Sigmoid colon (tissue), 6 donors: ENCODE measurements at regions not wholly inside any gene's neighbourhood (a gene's known extent, or its start where the extent isn't known, plus 50 kb on each side); places are given as distances from the start of the nearest gene placed in this dataset.

ENCODE experiments used
- DNase-seq: peaks from one replicate; pipeline ENCODE4 v3.0.0-alpha.2; 2019
- H3K27ac ChIP-seq, 4 donors: fragments of 200-600 bp; sonication (generic); one replicate each; pipeline ENCODE4 v1.5.1; 2016 to 2019; ENCODE audit warnings: mild to moderate bottlenecking in 1 of 4
- H3K27me3 ChIP-seq, 3 donors: fragments of 200-600 bp; sonication (generic); one replicate each; pipeline ENCODE4 v1.5.1; 2019; ENCODE audit warnings: mild to moderate bottlenecking in 1 of 3
- H3K36me3 ChIP-seq, 4 donors: fragments of 200-600 bp; sonication (generic); one replicate each; pipeline ENCODE4 v1.5.1; 2016 to 2019
- H3K4me1 ChIP-seq, 4 donors: fragments of 200-600 bp; sonication (generic); one replicate each; pipeline ENCODE4 v1.5.1; 2017 to 2019
- H3K4me3 ChIP-seq, 4 donors: fragments of 200-600 bp; sonication (generic); one replicate each; pipeline ENCODE4 v1.5.1; 2017 to 2019; ENCODE audit warnings: mild to moderate bottlenecking in 2 of 4, moderate library complexity in 1 of 4
- H3K9me3 ChIP-seq, 4 donors: fragments of 200-600 bp in 3 of 4; sonication (generic) in 3 of 4; one replicate each; pipeline versions ENCODE4 v1.5.1 to v1.6.1; 2013 to 2019
- CTCF ChIP-seq, 4 experiments: fragments of 450-650 bp in 3 of 4; fragments of 200-600 bp in 1 of 4; IDR thresholded peaks; one replicate each; pipeline ENCODE4 v1.5.1; 2016 to 2019; ENCODE audit warnings: antibody characterized with exemption in 4 of 4, mild to moderate bottlenecking in 3 of 4, moderate library complexity in 2 of 4
- EP300 ChIP-seq, 4 donors: sonication (generic); formaldehyde crosslinking; IDR thresholded peaks; one replicate each; pipeline ENCODE4 v1.6.1; 2017; ENCODE audit warnings: antibody characterized with exemption in 4 of 4
- POLR2A ChIP-seq, 2 donors: fragments of 450-650 bp; IDR thresholded peaks; one replicate each; pipeline ENCODE4 v1.6.1; 2016; ENCODE audit warnings: antibody characterized with exemption in 2 of 2, mild to moderate bottlenecking in 2 of 2, moderate library complexity in 2 of 2
- POLR2AphosphoS5 ChIP-seq, 4 donors: sonication (generic); formaldehyde crosslinking; IDR thresholded peaks; one replicate each; pipeline ENCODE4 v1.6.1; 2017; ENCODE audit warnings: antibody characterized with exemption in 4 of 4
- WGBS, 2 donors: extraction: QIAGEN DNeasy Blood & Tissue Kit; methylation state at CpG; one replicate each; pipeline ENCODE4 v1.1.7; 2013; 5-methylcytosine and 5-hydroxymethylcytosine counted together
- intact Hi-C: fragments of 100-400 bp; cut with DNase I; formaldehyde crosslinking; loops from one replicate; pipeline ENCODE4 v1.15.1; 2023
- donor health status: healthy with polysubstance abuse.
- donor health status: healthy.

DNA sequence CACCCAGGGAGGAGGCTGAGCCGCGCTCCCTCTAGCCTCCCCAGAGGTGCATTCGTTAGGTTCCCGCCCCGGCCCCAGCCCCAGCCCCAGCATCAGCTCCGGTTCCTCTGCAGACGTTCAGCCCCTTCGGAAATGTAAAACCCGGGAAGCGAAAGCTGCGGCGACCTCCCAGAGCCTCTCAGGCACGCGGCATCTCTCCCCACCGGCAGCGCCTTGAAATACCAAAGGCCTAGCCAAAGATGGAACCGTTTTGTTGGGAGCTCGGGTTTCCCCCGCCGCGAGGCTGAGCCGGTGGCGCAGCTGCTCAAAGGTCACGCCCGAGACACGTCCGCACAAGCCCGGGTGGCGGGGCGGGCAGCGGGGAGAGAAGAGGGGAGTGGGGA is 77.8 kb upstream of the HES1 start:
- intact Hi-C loops: loop anchor here (5.0 kb wide), 1 partner anchor 51 kb away; no protein-coding TSS in a partner anchor
- TF ChIP-seq POLR2AphosphoS5 (IDR thresholded peaks at IDR 0.05) (peak in 2 of 4 donors; percentile 22 to 34), POLR2A (IDR thresholded peaks at IDR 0.05) (no peak), CTCF (IDR thresholded peaks at IDR 0.05) (no peak), EP300 (IDR thresholded peaks at IDR 0.05) (no peak)
- H3K36me3 ChIP-seq: no peaks in the 10 kb centered on the region
- H3K4me1 ChIP-seq: peaks cover 0 to 9% (median 6%) of the 10 kb centered on the region in 4 donors
- WGBS, 2 donors: 3 to 6% methylated on average over 31 of the region's 31 CpGs
- peak overlapping the region; percentile 23 to 45 (median 42) for H3K4me3 ChIP-seq
- no peaks in the 10 kb centered on the region for H3K27me3 ChIP-seq
- peak; percentile 76 for DNase-seq
- no peaks in the 10 kb centered on the region for H3K9me3 ChIP-seq
- H3K27ac ChIP-seq: peak overlapping the region in 3 of 4 donors; percentile 20 to 36 (median 28)

DNA sequence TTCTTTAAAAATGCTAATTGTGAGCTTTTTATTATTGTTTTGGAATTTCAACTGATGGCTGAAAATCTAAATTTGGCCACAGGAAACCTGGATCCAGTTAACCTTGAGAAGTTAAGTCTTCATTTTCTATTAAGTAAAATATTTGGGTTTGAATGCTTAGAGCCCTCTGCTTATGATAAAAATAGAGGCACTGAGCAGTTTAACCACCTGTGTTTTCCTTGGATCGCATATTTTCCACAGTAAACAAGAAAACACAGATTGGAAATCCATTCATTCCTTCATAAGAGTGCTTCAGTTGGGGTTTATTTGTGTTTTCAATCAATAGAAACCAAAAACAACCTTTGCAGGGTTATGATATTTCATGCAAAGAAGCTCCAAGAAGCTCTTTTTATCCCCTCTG is 77.2 kb upstream of the HES1 start:
- Histone ChIP-seq H3K9me3 (no peaks in the 10 kb centered on the region), H3K36me3 (no peaks in the 10 kb centered on the region), H3K4me3 (peak overlapping the region in 3 of 4 donors; percentile 41 to 45 (median 42)), H3K27me3 (no peaks in the 10 kb centered on the region), H3K4me1 (peaks cover 0 to 9% (median 6%) of the 10 kb centered on the region in 4 donors), H3K27ac (peak overlapping the region in 3 of 4 donors; percentile 20 to 36 (median 28))
- WGBS, 2 donors: 60 to 74% methylated on average over 1 of the region's 1 CpG
- DNase-seq: no peak
- TF ChIP-seq POLR2AphosphoS5 (IDR thresholded peaks at IDR 0.05) (no peak), CTCF (IDR thresholded peaks at IDR 0.05) (no peak)
- intact Hi-C loops: loop anchor here (5.0 kb wide), 1 partner anchor 51 kb away; no protein-coding TSS in a partner anchor

DNA sequence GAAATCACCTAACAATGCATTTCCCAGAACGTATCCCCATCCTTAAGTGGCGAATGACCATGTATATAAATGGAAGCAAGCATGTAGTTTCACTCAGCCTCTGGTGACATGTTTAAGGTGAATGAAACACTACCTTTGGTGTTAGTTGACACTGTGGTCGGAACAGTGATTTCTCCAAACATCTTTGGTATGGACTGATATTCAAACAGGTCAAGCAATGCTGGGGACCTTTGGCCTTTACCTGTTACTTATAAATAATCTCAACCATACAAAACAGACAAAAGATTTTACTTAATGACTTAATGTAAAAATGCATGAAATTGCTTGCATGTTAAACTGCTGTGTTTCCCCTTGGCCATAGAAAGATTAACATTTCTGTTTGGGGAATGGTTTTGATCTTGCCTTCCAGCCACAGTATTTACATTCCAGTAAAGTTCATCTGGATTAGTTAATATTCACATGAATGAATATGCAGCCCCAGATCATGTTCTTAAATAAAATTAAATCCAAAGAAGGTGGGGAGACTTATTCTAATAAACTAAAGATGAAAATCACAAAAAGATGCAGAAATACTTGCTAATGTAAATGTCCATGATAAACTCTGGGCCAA is 74.4 kb upstream of the HES1 start:
- no peaks in the 10 kb centered on the region for H3K27me3 ChIP-seq
- no peaks in the 10 kb centered on the region for H3K36me3 ChIP-seq
- TF ChIP-seq POLR2AphosphoS5 (IDR thresholded peaks at IDR 0.05) (no peak), CTCF (IDR thresholded peaks at IDR 0.05) (no peak), POLR2A (IDR thresholded peaks at IDR 0.05) (no peak), EP300 (IDR thresholded peaks at IDR 0.05) (no peak)
- peaks cover 0 to 9% (median 6%) of the 10 kb centered on the region in 4 donors for H3K4me1 ChIP-seq
- no peaks in the 10 kb centered on the region for H3K9me3 ChIP-seq
- no peak overlapping the region for H3K4me3 ChIP-seq
- WGBS, 2 donors: 93 to 97% methylated on average over 3 of the region's 3 CpGs
- intact Hi-C loops: no loop called here
- DNase-seq: no peak
- H3K27ac ChIP-seq: no peak overlapping the region

- Histone ChIP-seq H3K4me3 (no peak overlapping the region), H3K36me3 (no peaks in the 10 kb centered on the region), H3K9me3 (no peaks in the 10 kb centered on the region), H3K4me1 (peaks cover 0 to 8% (median 5%) of the 10 kb centered on the region in 4 donors), H3K27ac (no peak overlapping the region), H3K27me3 (no peaks in the 10 kb centered on the region)
- WGBS, 2 donors: 77 to 83% methylated on average over 3 of the region's 3 CpGs
- DNase-seq: no peak
- intact Hi-C loops: no loop called here
- TF ChIP-seq POLR2A (IDR thresholded peaks at IDR 0.05) (no peak), CTCF (IDR thresholded peaks at IDR 0.05) (no peak), EP300 (IDR thresholded peaks at IDR 0.05) (no peak), POLR2AphosphoS5 (IDR thresholded peaks at IDR 0.05) (no peak)
Measured at GRCh38 chr3:194062830-194063229, 73.1 kb upstream of the HES1 start.
